Adrenal gland (tissue), 5 donors: ENCODE measurements at regions not wholly inside any gene's neighbourhood (a gene's known extent, or its start where the extent isn't known, plus 50 kb on each side); places are given as distances from the start of the nearest gene placed in this dataset.

ENCODE experiments used
- POLR2A ChIP-seq, 2 donors: fragments of 450-650 bp; IDR thresholded peaks; one replicate each; pipeline ENCODE4 v1.6.1; 2017; ENCODE audit warnings: antibody characterized with exemption in 2 of 2, mild to moderate bottlenecking in 2 of 2, moderate library complexity in 1 of 2
- TF ChIP-seq, protein P1 (sequence below), 6 experiments: fragments of 450-650 bp in 4 of 6; fragments of 200-600 bp in 2 of 6; sonication (generic) in 1 of 6; IDR thresholded peaks; 1 replicate in 5 of 6; 2 replicates in 1 of 6; pipeline versions ENCODE4 v1.5.1 to v1.8.0; 2016 to 2021; ENCODE audit warnings: antibody characterized with exemption in 6 of 6, mild to moderate bottlenecking in 2 of 6, moderate library complexity in 1 of 6
- donor health status: DM: no; HTN: no; CAD: no.

DNA sequence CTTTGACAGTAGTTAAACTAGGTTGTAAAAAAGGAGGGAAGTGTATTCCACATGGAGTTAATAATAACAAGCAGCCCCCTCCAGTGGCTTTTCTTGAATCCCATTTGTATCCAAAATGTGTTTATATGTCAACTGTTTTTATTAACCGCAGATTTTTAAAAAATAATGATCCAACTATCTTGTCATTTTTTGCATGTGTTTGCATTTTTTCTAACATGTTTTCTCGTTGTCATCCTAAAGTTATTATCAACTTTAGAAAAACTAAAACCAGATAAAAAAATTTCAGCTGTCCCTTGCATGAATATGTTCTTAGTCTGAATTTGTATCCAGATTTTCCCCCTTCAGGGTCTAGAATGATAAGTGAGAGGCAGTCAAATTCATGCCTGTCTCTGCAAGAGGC, 1063.3 kb downstream of the BCL11A start:
- TF ChIP-seq, protein P1, sequence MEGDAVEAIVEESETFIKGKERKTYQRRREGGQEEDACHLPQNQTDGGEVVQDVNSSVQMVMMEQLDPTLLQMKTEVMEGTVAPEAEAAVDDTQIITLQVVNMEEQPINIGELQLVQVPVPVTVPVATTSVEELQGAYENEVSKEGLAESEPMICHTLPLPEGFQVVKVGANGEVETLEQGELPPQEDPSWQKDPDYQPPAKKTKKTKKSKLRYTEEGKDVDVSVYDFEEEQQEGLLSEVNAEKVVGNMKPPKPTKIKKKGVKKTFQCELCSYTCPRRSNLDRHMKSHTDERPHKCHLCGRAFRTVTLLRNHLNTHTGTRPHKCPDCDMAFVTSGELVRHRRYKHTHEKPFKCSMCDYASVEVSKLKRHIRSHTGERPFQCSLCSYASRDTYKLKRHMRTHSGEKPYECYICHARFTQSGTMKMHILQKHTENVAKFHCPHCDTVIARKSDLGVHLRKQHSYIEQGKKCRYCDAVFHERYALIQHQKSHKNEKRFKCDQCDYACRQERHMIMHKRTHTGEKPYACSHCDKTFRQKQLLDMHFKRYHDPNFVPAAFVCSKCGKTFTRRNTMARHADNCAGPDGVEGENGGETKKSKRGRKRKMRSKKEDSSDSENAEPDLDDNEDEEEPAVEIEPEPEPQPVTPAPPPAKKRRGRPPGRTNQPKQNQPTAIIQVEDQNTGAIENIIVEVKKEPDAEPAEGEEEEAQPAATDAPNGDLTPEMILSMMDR (IDR thresholded peaks at IDR 0.05): no peak
- TF ChIP-seq POLR2A (IDR thresholded peaks at IDR 0.05): no peak
